K562 (cell line): ENCODE measurements at regions not wholly inside any gene's neighbourhood (a gene's known extent, or its start where the extent isn't known, plus 50 kb on each side); places are given as distances from the start of the nearest gene placed in this dataset.

Experiments used
- ATAC-seq: fragments of 200-7000 bp; cut with Tn5 transposase; 3 replicates; pipeline ENCODE4 v1.9.1; 2020; ENCODE audit warnings: moderate library complexity
- BruUV-seq: library from RNA; stranded (reverse); fragments of 400-500 nt; replicated peaks from 2 replicates; lab custom pipeline; 2021; lab: Mats Ljungman, UMichigan
- CTCF ChIA-PET: fragments of 300-600 bp; formaldehyde crosslinking; extraction: SDS; loops from one replicate; lab custom pipeline; 2021; ENCODE audit warnings: low intra/inter-chr PET ratio; lab: Yijun Ruan, JAX
- POLR2A ChIA-PET: fragments of 300-600, 350-650 bp; sonication (Branson Sonifier 250); formaldehyde crosslinking; extraction: SDS; loops from one replicate; lab custom pipeline; 2021; ENCODE audit warnings: antibody characterized with exemption, inconsistent platforms; lab: Yijun Ruan, JAX
- DNase-seq, 4 experiments: peaks; one replicate each; pipeline versions ENCODE4 v3.0.0 to v3.0.0-alpha.2; 2011 to 2018; ENCODE audit warnings: low spot score in 3 of 4, mixed read lengths in 3 of 4; ENCODE audit errors: extremely low read depth in 1 of 4
- FAIRE-seq: peaks from 2 replicates; lab custom pipeline; 2011; peaks lifted over from hg19 to GRCh38; lab: Jason Lieb, UNC
- H2AFZ ChIP-seq: 2 replicates; pipeline ENCODE4 v1.6.0; 2011; ENCODE audit warnings: low read depth, low read length, control low read depth, inconsistent platforms
- H3K27ac ChIP-seq: fragments of 200-600 bp; 3 replicates; pipeline ENCODE4 v1.8.0; 2011; ENCODE audit warnings: low read depth, mild to moderate bottlenecking, control low read depth, inconsistent platforms, low read length, moderate library complexity, mixed read lengths; ENCODE audit errors: extremely low read depth
- H3K27me3 ChIP-seq, 2 experiments: fragments of 300-600 bp in 1 of 2; 2 replicates in 1 of 2; 3 replicates in 1 of 2; pipeline versions ENCODE4 v1.6.0 to v1.8.0; 2011; ENCODE audit warnings: inconsistent platforms in 2 of 2, low read length in 2 of 2, mild to moderate bottlenecking in 1 of 2, mixed read lengths in 1 of 2, moderate library complexity in 1 of 2; ENCODE audit not compliant: control insufficient read depth in 2 of 2, insufficient read depth in 2 of 2
- H3K36me3 ChIP-seq: fragments of 300-600 bp; 3 replicates; pipeline ENCODE4 v1.8.0; 2011; ENCODE audit warnings: mild to moderate bottlenecking, low read length, inconsistent platforms; ENCODE audit not compliant: control insufficient read depth, insufficient read depth
- H3K4me1 ChIP-seq, 2 experiments: fragments of 200-600 bp in 1 of 2; replicated peaks in 1 of 2; 2 replicates in 1 of 2; 3 replicates in 1 of 2; pipeline versions ENCODE4 v1.5.1 to v1.8.0; 2011; ENCODE audit warnings: inconsistent platforms in 2 of 2, low read length in 2 of 2, mild to moderate bottlenecking in 1 of 2, mixed read lengths in 1 of 2, moderate library complexity in 1 of 2; ENCODE audit not compliant: control insufficient read depth in 2 of 2, insufficient read depth in 2 of 2
- H3K4me2 ChIP-seq: 2 replicates; pipeline ENCODE4 v1.6.1; 2011; ENCODE audit warnings: low read length, control low read depth, inconsistent platforms, mixed read lengths; ENCODE audit not compliant: insufficient read depth
- H3K4me3 ChIP-seq: fragments of 200-600 bp; sonication (generic), shearing (Covaris generic); 2 replicates; pipeline ENCODE4 v1.5.1; 2016; ENCODE audit warnings: control low read depth, inconsistent platforms
- H3K79me2 ChIP-seq: fragments of 200-600 bp; 3 replicates; pipeline ENCODE4 v1.8.0; 2011; ENCODE audit warnings: low read length, inconsistent platforms; ENCODE audit not compliant: control insufficient read depth, insufficient read depth
- H3K9ac ChIP-seq, 2 experiments: 2 replicates each; pipeline versions ENCODE4 v1.6.0 to v1.6.1; 2011; ENCODE audit warnings: low read depth in 2 of 2, low read length in 2 of 2, control low read depth in 1 of 2, inconsistent platforms in 1 of 2, mild to moderate bottlenecking in 1 of 2, mixed read lengths in 1 of 2; ENCODE audit not compliant: insufficient read depth in 1 of 2
- H3K9me1 ChIP-seq: one replicate; pipeline ENCODE4 v1.6.0; 2011; ENCODE audit warnings: inconsistent platforms, mild to moderate bottlenecking, low read length, moderate library complexity; ENCODE audit not compliant: control insufficient read depth, insufficient read depth
- H3K9me3 ChIP-seq: replicated peaks from 2 replicates; pipeline ENCODE4 v1.5.1; 2011; ENCODE audit warnings: low read depth, low read length, inconsistent platforms; ENCODE audit not compliant: control insufficient read depth, insufficient read depth
- H4K20me1 ChIP-seq: replicated peaks from 2 replicates; pipeline ENCODE4 v1.6.1; 2011; ENCODE audit warnings: low read length, inconsistent platforms, mixed read lengths; ENCODE audit not compliant: control insufficient read depth, insufficient read depth
- ARHGAP35 ChIP-seq: fragments of 450-650 bp; IDR thresholded peaks from 2 replicates; pipeline ENCODE4 v1.6.1; 2018; ENCODE audit not compliant: partially characterized antibody
- ARNT ChIP-seq, 2 experiments: fragments of 450-650 bp; IDR thresholded peaks; 2 replicates each; pipeline ENCODE4 v1.6.1; 2016; ENCODE audit warnings: mild to moderate bottlenecking in 1 of 2
- CBFA2T2 ChIP-seq: fragments of 450-650 bp; conservative IDR thresholded peaks from 2 replicates; pipeline ENCODE4 v1.6.1; 2017; ENCODE audit warnings: mild to moderate bottlenecking
- CBFA2T3 ChIP-seq: fragments of 450-650 bp; IDR thresholded peaks from 2 replicates; pipeline ENCODE4 v1.6.1; 2017
- ELF4 ChIP-seq: fragments of 450-650 bp; formaldehyde crosslinking; IDR thresholded peaks from 2 replicates; pipeline ENCODE4 v1.4.0; 2022; ENCODE audit warnings: missing genetic modification characterization
- FOXA3 ChIP-seq, 2 experiments: fragments of 450-650 bp in 1 of 2; sonication (generic) in 1 of 2; formaldehyde crosslinking; IDR thresholded peaks in 1 of 2; conservative IDR thresholded peaks in 1 of 2; 2 replicates each; pipeline versions ENCODE4 v1.4.0 to v1.8.0; 2020 to 2022; ENCODE audit warnings: mild to moderate bottlenecking in 2 of 2, missing genetic modification reagents in 1 of 2
- HLTF ChIP-seq: fragments of 450-650 bp; IDR thresholded peaks from 2 replicates; pipeline ENCODE4 v1.6.1; 2016
- HNRNPK ChIP-seq: fragments of 200-400 bp; formaldehyde crosslinking; IDR thresholded peaks from one replicate; pipeline ENCODE4 v1.6.1; 2018; ENCODE audit warnings: mild to moderate bottlenecking, low read depth, low read length; ENCODE audit not compliant: poor library complexity, severe bottlenecking
- L3MBTL2 ChIP-seq: fragments of 450-650 bp; IDR thresholded peaks from 2 replicates; pipeline ENCODE4 v1.6.1; 2016; ENCODE audit warnings: mild to moderate bottlenecking, moderate library complexity
- MYC ChIP-seq, 2 experiments: fragments of 250-450 bp in 1 of 2; sonication (Bioruptor Pico) in 1 of 2; IDR thresholded peaks; 2 replicates each; pipeline versions ENCODE4 v1.5.1 to v1.6.1; 2012 to 2021; ENCODE audit warnings: low read depth in 2 of 2, borderline replicate concordance in 1 of 2, improper control_type of control experiment in 1 of 2, low read length in 1 of 2, mild to moderate bottlenecking in 1 of 2, moderate library complexity in 1 of 2
- NR4A1 ChIP-seq, 2 experiments: fragments of 250-450 bp in 1 of 2; fragments of 450-650 bp in 1 of 2; sonication (Bioruptor Pico) in 1 of 2; IDR thresholded peaks; 2 replicates each; pipeline versions ENCODE4 v1.4.0 to v1.6.1; 2016 to 2020; ENCODE audit warnings: mild to moderate bottlenecking in 2 of 2, missing compliant biosample characterization in 1 of 2, missing genetic modification characterization in 1 of 2, moderate library complexity in 1 of 2
- TFAP4 ChIP-seq: sonication (generic); formaldehyde crosslinking; IDR thresholded peaks from 2 replicates; pipeline ENCODE4 v1.8.0; 2022; ENCODE audit warnings: missing genetic modification reagents, mild to moderate bottlenecking, moderate library complexity, borderline replicate concordance
- TRIM24 ChIP-seq, 2 experiments: fragments of 450-650 bp; IDR thresholded peaks; 2 replicates each; pipeline ENCODE4 v1.6.1; 2016
- ZFP36 ChIP-seq: fragments of 150-350 bp; IDR thresholded peaks from 2 replicates; pipeline ENCODE4 v1.6.1; 2018; ENCODE audit warnings: low read length, low read depth; ENCODE audit not compliant: partially characterized antibody
- ZNF263 ChIP-seq: sonication (generic); formaldehyde crosslinking; IDR thresholded peaks from 2 replicates; pipeline ENCODE4 v1.8.0; 2022; ENCODE audit warnings: mild to moderate bottlenecking, missing genetic modification reagents, borderline replicate concordance
- WGBS: fragments of 100-300 bp; shearing (Covaris generic); methylation state at CpG from one replicate; pipeline ENCODE4 v1.1.6; 2016; ENCODE audit warnings: low coverage, mixed read lengths; ENCODE audit not compliant: insufficient coverage; ENCODE audit errors: missing lambda C conversion rate; 5-methylcytosine and 5-hydroxymethylcytosine counted together
- in situ Hi-C: fragments of 300-500 bp; cut with MboI; formaldehyde crosslinking; loops from 4 replicates; pipeline ENCODE4 v1.15.0; 2018; ENCODE audit warnings: inconsistent platforms, mixed read lengths
- intact Hi-C: fragments of 100-400 bp; cut with micrococcal nuclease; formaldehyde crosslinking; loops from 2 replicates; pipeline ENCODE4 v1.14.2; 2022
- TF ChIP-seq, protein P1 (sequence below), 2 experiments: fragments of 450-650 bp in 1 of 2; sonication (generic) in 1 of 2; formaldehyde crosslinking; conservative IDR thresholded peaks; 2 replicates each; pipeline versions ENCODE4 v1.4.0 to v1.8.1; 2020 to 2022; ENCODE audit warnings: mild to moderate bottlenecking in 1 of 2, missing genetic modification reagents in 1 of 2
- TF ChIP-seq, protein P2 (sequence below): sonication (generic); formaldehyde crosslinking; IDR thresholded peaks from 2 replicates; pipeline ENCODE4 v1.9.0; 2022; ENCODE audit warnings: mild to moderate bottlenecking, missing genetic modification reagents

GRCh38 chr6:154570505-154570904 lies 60.0 kb upstream of the CNKSR3 start (continued):
- TF ChIP-seq TRIM24 (IDR thresholded peaks at IDR 0.05) = no peak
- TF ChIP-seq HNRNPK = no peak
- no peak for TF ChIP-seq MYC (IDR thresholded peaks at IDR 0.05; ENCODE audit: low read depth, low read length)
- no peak for TF ChIP-seq MYC (CRISPR knock-in tag; IDR thresholded peaks at IDR 0.05; ENCODE audit: borderline replicate concordance, low read depth)
- TF ChIP-seq, protein P1, sequence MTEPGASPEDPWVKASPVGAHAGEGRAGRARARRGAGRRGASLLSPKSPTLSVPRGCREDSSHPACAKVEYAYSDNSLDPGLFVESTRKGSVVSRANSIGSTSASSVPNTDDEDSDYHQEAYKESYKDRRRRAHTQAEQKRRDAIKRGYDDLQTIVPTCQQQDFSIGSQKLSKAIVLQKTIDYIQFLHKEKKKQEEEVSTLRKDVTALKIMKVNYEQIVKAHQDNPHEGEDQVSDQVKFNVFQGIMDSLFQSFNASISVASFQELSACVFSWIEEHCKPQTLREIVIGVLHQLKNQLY (CRISPR knock-in tag; conservative IDR thresholded peaks at IDR 0.05) = no peak
- TF ChIP-seq HLTF = no peak
- TF ChIP-seq ZFP36 = no peak
- TF ChIP-seq, all 486 proteins: peak for 0

GRCh38 chr6:154572556-154572955 lies 62.1 kb upstream of the CNKSR3 start:
- no peak overlapping the region for H2AFZ ChIP-seq

More at GRCh38 chr6:154572556-154572955, 62.1 kb upstream of the CNKSR3 start:
- no peak overlapping the region for H3K9ac ChIP-seq
- no peak overlapping the region for H3K4me3 ChIP-seq
- ChIA-PET POLR2A (interaction anchor here (0.8 to 2.6 kb wide), 3 partner anchors 12 to 15 kb away, joined by 3 to 6 read pairs (median 4); no protein-coding TSS in a partner anchor), CTCF (no interaction called here)
- no peaks in the 10 kb centered on the region for H3K4me1 ChIP-seq
- in situ Hi-C loops (no loop called here), intact Hi-C loops (no loop called here)
- peak; percentile 46 for TF ChIP-seq CBFA2T3
- TF ChIP-seq ARNT (IDR thresholded peaks at IDR 0.05) = no peak
- TF ChIP-seq, protein P2, sequence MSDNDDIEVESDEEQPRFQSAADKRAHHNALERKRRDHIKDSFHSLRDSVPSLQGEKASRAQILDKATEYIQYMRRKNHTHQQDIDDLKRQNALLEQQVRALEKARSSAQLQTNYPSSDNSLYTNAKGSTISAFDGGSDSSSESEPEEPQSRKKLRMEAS (CRISPR knock-in tag) = peak; percentile 54
- TF ChIP-seq ELF4 = no peak
- no peak for TF ChIP-seq L3MBTL2
- 0 out of 2 replicates have a peak, but pooled peaks have one; percentile 5 for TF ChIP-seq CBFA2T2
- TF ChIP-seq ARHGAP35 = no peak
- no peak for TF ChIP-seq ZNF263 (CRISPR knock-in tag)
- no peak for TF ChIP-seq FOXA3 (CRISPR knock-in tag; conservative IDR thresholded peaks at IDR 0.05 in 1 of 2, IDR thresholded peaks at IDR 0.05 in 1 of 2)
- TF ChIP-seq TFAP4 = 0 out of 2 replicates have a peak, but pooled peaks have one; percentile 27
- no peak for TF ChIP-seq NR4A1 (CRISPR knock-in tag; IDR thresholded peaks at IDR 0.05)
- no peak for TF ChIP-seq NR4A1 (tag; IDR thresholded peaks at IDR 0.05)
- H3K4me2 ChIP-seq = no peak overlapping the region
- DNase-seq (peak in 1 of 4 experiments; percentile 32), FAIRE-seq (peak; percentile 72), ATAC-seq (peak; percentile 54)
- H3K9me1 ChIP-seq = no peaks in the 10 kb centered on the region
- no peak overlapping the region for H3K27ac ChIP-seq
- no TSS peak for BruUV-seq
- no peaks in the 10 kb centered on the region for H4K20me1 ChIP-seq
- peaks cover 8 to 17% of the 10 kb centered on the region in 2 experiments for H3K27me3 ChIP-seq
- H3K36me3 ChIP-seq = no peaks in the 10 kb centered on the region
- 3% methylated on average over 6 of the region's 6 CpGs for WGBS
- H3K9me3 ChIP-seq = no peaks in the 10 kb centered on the region
- H3K79me2 ChIP-seq = no peaks in the 10 kb centered on the region
